Left lobe of liver (tissue), 2 donors: ENCODE measurements at regions not wholly inside any gene's neighbourhood (a gene's known extent, or its start where the extent isn't known, plus 50 kb on each side); places are given as distances from the start of the nearest gene placed in this dataset.
"Not testable (repeated sequence)": the region's sequence is repeated elsewhere in the genome, so short reads cannot be mapped to it uniquely, and the experiment has no call there.

Experiments used
- ATAC-seq: fragments of 200-7000 bp; cut with Tn5 transposase; one replicate; pipeline ENCODE4 v1.9.1; 2020; ENCODE audit warnings: mild to moderate bottlenecking, moderate library complexity
- DNase-seq: peaks from one replicate; pipeline ENCODE4 v3.0.0-alpha.2; 2020; ENCODE audit warnings: low spot score
- donor health status: DM: no; HTN: no; CAD: no; lungs with moderate emphysema.
- donor health status: DM: no; HTN: yes; CAD: no.

- DNase-seq (no peak), ATAC-seq (no peak)
Measured at GRCh38 chr6:26257272-26257671, 107.7 kb upstream of the BTN3A2 start.

DNA sequence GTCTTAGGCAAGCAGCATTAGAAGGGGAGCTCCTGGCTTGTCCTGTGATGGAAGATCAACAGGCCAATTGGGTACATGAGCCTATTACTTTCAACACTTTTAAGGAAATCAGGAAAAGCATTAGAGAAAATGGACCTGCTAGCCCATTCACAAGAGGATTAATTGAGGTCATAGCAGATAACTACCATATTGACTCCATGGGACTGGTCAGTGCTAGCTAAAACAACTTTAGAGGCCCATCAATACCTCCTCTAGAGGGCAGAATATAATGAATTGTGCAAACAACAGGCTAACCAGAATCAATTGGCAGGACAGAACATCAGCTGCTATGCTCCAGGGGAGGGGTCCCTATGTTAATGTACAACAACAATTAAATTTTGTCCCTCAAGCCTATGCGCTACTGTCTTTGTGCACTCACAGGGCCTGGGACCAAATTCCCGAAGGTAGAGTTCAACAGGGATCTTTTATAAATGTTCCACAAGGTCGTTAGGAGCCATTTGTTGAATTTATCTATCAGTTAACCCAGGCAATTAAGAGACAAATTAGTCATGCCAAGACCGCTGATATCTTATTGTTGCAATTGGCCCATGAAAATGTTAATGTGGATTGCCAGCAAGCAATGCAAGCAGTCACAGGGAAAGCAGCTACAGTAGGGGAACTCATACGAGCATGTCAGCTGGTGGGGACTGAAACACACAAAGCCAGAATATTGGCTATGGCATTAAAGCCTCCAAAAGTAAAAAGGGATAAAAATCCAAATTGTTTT, 106.6 kb upstream of the BTN3A2 start:
- ATAC-seq: no peak
- DNase-seq: no peak

DNA sequence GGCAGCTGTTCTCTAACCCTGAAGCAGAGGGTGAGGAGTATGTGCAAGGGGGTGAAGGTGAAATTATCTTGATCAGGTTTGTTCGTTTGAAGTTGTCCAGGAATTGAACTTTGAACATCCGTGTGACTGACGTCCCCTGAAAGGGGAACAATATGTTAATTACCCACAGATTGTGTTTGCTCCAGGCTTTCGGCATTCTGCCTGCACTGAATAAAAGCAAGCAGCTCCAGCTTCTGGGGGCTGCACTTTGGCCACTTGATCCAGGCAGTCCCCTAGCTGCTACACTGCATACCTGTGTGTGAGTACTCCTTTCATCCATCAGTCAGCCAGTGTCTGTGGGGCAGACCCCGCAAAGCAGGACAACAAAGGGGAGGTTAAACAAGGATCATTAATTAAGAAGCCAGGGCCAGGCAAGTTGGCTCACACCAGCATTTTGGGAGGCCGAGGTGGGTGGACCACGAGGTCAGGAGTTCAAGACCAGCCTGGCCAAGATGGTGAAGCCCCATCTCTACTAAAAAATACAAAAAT, 104.8 kb upstream of the BTN3A2 start:
- DNase-seq: no peak
- ATAC-seq: no peak

- no peak for DNase-seq
- no peak for ATAC-seq
Measured at GRCh38 chr6:26260725-26261490, 104.1 kb upstream of the BTN3A2 start.

DNA sequence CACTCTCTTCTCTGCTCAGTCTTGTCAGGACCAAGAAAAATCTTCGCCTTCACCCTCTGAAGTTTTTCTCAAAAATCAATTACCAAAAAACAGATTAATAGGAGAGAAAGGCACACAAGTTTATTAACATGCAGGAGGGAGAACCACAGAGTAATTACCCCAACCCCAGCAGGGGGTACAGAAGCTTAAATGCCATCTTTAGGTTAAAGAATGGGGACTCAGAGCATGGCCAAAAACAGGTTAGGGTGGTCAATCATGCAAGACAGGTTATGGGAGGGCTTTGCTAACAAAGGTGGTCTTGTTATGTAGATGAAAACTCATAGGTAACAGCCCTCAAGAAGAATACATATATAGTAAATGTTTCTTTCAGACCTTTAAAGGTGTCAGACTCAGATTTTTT, 100.5 kb upstream of the BTN3A2 start:
- DNase-seq (no peak), ATAC-seq (no peak)

- DNase-seq: no peak
- no peak for ATAC-seq
Measured at GRCh38 chr6:26267083-26267589, 97.9 kb upstream of the BTN3A2 start.

DNA sequence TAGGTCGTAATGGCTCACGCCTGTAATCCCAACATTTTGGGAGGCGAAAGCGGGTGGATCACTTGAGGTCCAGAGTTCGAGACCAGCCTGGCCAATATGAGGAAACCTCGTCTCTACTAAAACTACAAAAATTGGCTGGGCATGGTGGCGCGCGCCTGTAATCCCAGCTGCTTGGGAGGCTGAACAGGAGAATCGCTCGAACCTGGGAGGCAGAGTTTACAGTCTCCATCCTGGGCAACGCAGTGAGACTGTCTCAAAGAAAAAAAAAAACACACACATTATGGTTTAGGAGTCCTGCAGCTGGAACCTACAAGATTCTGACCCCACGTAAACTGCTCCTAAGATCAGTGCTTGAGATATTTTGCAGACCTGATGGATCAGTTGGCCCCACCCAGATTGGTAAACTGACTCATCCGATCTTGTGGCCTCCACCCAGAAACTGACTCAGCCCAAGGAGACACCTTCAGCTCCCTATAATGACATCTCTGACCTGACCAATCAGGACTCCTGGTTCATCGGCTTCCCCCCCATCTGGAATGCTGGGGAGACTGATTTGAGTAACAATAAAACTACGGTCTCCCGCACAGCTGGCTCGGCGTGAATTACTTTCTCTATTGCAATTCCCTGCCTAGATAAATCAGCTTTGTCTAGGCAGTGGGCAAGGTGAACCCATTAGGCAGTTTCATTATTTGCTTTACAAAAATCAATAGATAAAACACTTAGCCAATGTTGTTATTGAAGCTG, 96.2 kb upstream of the BTN3A2 start:
- no peak for ATAC-seq
- DNase-seq: no peak

- ATAC-seq (no peak), DNase-seq (no peak)
Measured at GRCh38 chr6:26269531-26270485, 95.2 kb upstream of the BTN3A2 start.

DNA sequence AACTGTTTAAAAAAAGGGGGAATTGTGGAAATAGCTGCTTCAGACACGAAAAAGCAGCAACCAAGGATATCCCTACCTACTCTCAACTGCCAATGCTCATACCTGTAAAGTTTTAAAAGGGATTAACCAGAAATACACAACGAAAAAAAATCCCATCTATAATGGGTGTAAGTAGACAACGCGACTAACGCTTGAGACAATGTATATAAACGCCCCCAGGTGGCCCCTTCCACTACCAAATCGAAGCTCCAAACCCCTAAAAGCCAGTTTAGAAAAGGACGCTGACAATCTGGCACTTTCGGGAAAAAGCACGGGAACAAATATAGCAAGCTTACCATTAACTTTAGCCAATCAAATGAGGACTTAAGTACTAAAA, 94.5 kb upstream of the BTN3A2 start:
- no peak for ATAC-seq
- no peak for DNase-seq

DNA sequence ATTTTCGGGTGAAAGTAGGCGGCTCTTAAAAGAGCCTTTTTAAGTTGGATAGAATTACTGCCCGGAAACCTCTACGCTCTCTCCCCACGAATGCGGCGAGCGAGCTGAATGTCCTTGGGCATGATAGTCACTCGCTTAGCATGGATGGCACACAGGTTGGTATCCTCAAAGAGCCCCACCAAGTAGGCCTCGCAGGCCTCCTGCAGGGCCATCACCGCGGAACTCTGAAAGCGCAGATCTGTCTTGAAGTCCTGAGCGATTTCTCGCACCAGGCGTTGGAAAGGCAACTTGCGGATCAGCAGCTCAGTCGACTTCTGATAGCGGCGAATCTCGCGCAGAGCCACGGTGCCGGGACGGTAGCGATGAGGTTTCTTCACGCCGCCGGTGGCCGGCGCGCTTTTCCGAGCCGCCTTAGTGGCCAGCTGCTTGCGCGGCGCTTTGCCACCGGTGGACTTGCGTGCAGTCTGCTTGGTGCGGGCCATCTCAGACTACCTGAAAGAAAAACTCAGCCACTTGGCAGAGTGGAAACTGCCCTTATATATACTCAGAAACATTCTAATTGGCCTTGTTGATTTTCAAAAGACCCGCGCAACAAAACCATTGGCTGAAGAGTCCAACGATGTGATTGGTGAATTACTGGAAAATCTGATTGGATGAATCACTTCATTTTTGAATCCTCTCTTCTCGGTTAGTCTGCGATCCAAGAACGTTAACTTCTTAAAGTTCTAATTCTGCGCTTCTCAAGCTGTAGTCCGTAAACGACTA, 93.9 kb upstream of the BTN3A2 start:
- ATAC-seq (peak; percentile 37), DNase-seq (no peak)

DNA sequence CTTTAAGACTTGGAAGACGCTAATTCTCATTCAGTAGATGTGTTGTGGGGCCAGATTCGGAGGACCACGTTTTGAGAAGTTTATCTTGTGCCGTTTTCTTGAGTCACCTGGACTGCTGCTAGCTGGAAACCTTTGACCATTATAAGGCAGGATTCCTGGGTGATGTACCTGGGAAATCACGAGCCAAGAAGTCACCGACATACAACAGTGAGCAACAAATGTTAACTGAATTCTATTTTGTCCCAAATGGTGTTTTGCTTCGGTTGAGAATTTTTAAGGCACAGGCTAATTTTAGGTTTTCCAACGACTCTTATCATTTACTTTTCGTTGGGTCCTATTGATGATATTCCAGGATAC, 93.4 kb upstream of the BTN3A2 start:
- no peak for DNase-seq
- no peak for ATAC-seq

DNA sequence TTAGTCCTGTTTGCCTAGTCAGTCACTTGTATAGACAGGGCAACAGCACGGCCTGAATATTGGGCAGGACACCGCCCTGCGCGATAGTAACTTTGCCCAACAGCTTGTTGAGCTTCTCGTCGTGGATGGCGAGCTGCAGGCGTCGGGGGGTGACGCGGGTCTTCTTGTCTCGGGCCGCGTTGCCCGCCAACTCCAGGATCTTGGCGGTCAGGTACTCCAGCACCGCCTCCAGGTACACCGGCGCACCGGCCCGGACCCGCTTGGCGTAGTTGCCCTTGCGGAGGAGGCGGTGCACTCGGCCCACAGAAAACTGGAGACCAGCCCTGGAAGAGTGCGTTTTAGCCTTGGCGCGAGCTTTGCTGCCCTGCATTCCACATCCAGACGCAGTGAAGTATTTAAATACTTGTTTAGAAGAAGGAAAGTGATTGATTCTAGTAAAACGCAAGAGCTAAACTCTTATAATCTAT, 92.8 kb upstream of the BTN3A2 start:
- ATAC-seq: peak; percentile 40
- peak; percentile 50 for DNase-seq

DNA sequence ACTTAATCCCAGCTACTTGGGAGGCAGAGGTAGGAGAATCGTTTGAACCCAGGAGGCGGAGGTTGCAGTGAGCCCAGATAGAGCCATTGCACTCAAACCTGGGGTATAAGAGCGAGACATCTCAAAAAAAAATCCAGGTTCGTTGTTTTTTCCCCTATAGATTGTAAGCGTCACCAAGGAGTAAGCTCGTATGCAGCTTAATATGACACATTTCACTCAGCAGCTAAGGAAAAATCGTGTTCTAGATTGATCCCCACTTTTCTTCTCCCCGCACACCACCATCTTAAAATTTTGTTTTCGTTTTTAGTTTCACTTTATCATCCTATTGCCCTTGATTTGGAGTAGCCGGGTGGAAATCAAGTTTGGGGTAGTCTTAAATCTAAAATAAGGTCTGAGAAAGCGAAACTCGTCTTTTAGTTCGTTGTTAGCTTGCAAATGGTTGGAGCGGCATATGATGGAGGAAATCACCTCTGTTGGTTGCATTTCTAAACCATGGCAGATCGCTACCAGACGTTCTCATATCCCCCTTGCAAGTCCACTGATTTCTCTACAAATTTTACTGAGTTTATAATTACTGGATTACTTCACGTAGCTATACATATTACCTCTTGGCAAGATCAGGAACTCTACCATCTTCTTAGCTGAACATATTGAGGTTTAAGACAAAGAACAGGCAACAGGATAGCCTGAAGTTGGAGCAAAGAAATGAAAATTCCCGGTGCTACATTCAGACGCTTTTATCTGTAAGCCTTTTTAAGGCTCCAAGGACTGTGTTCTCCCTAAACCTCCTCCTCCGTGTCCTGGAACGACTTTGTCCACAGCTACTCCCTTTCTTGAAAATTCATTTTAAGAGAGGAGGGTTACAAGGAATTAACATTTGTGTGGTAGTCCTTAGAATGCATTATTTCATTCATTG, 91.1 kb upstream of the BTN3A2 start:
- ATAC-seq (no peak), DNase-seq (no peak)

GRCh38 chr6:26275663-26276062, 89.3 kb upstream of the BTN3A2 start:
- ATAC-seq: no peak
- DNase-seq: no peak

DNA sequence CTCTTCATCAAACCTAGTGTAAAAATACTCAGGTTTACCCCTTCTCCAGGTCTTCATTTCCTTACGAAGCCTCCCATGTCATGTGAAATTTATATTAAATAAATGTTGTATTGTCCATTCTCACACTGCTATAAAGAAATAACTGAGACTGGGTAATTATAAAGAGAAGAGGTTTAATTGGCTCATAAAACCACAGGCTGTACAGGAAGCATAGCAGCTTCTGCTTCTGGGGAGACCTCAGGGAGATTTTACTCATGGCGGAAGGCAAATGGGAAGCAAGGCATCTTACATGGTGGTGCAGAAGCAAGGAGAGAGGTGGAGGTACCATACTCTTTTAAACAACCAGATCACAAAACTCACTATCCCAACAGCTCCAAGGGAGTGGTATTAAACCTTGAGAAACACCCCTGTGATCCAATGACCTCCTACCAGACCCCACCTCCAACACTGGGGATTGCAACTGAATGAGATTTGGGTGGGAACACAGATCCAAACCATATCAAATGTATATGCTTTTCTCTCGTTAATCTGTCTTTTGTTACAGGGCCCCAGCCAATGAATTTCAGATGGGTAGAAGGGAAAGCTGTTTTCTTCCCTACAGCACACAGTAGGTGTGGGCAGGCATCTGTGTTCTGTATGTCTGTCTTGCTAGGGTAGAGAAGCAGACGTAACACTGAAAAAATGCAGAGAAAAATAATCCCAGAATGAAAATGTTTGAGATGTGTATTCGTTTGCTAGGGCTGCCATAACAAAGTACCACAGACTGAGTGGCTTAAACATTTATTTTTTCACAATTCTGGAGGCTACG, 88.0 kb upstream of the BTN3A2 start:
- ATAC-seq (no peak), DNase-seq (no peak)

GRCh38 chr6:26278536-26278935, 86.5 kb upstream of the BTN3A2 start:
- ATAC-seq (no peak), DNase-seq (no peak)

DNA sequence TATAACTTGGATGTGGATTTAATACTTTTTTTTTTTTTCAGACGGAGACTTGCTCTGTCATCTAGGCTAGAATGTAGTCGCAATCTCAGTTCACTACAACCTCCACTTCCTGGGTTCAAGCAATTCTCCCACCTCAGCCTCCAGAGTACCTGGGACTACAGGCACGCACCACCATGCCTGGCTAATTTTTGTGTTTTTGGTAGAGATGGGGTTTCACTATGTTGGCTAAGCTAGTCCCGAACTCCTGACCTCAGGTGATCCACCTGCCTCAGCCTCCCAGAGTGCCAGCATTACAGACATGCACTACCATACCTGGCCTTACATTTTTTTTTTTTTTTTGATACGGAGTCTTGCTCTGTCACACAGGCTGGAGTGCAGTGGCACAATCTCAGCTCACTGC, 85.6 kb upstream of the BTN3A2 start:
- ATAC-seq: not testable (repeated sequence)

GRCh38 chr6:26280407-26280806, 84.6 kb upstream of the BTN3A2 start:
- no peak for ATAC-seq
- DNase-seq: no peak

More for the DNA sequence above, 85.6 kb upstream of the BTN3A2 start:
- DNase-seq: not testable (repeated sequence)
